NOMO-1 (cell line): ENCODE measurements at regions not wholly inside any gene's neighbourhood (a gene's known extent, or its start where the extent isn't known, plus 50 kb on each side); places are given as distances from the start of the nearest gene placed in this dataset.

ENCODE experiments used
- DNase-seq, 2 experiments: peaks; one replicate each; lab custom pipeline; 2025; ENCODE audit not compliant: unreplicated experiment in 2 of 2; lab: John Stamatoyannopoulos, UW

DNA sequence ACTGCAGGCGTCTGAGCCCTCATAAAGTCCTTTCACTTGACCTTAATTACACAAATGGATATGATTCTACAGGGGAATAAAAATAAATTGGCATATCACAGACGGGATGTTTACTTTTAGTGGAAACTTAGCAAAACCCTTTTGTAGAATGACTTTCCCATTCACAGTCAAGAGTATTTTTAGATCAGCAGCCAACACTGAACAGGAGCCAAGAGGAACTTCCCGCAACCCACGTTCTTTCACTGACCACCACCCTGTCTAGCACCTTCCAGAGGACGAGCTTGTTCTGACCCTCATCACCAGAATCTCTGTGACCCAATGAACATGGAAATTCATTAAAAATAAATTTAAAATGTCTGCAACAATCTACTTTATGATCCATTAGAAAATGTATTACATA is 119.0 kb upstream of the SNTG2 start:
- no peak for DNase-seq

DNA sequence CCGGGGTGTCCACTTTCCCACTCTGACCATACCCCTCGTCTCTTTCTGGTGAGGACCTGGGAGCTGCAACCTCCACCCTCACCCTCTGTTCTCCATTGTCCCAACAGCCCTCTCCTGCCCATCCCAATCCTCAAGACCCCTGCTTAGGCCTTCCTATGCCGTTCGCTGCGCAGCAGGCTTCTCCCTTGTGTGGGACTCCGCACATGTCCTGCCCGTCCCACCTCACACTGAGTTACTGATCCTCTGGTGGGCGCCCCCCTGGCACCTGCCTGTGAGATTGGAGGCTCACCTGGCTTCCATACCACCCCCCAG is 119.5 kb upstream of the SNTG2 start:
- no peak for DNase-seq

DNA sequence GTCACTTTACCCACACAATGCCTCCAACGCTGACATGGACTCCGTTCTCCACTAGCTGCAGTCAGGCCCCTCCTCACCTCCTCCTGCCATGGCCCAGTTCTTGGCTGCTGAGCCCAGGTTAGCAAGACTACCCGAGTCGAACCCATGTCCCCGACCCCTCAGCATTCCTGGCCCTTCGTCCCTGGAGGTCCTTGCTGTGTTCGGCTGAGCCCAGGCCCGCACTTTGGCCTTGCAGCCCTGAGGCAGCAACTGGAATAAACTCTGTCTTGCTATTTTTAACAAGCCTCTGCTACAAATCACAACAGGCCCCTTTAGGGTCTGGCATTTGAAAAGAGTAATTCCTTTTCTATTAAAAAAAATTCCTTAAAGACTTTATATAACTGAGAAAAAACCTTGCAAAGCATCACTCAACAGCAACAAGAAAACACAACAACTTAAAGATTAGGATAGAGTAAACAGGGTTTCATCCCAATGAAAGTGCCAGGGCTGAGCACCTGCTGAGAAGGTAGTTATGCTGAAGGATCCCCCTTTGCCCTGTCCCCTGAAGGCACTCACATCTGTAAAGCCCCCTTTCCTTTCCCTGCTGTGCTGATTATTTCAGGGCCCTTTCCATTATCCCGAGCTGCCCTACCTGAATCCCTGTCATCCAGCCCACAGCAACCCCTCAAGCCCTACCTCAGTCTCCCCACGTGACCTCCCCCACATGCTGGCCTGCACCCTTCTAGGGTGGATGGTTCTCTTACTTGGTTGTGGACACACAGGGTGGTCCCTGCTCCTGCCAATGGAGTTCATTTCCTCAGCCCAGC is 120.0 kb upstream of the SNTG2 start:
- no peak for DNase-seq

GRCh38 chr2:829047-829446 is 121.6 kb upstream of the SNTG2 start:
- no peak for DNase-seq

DNA sequence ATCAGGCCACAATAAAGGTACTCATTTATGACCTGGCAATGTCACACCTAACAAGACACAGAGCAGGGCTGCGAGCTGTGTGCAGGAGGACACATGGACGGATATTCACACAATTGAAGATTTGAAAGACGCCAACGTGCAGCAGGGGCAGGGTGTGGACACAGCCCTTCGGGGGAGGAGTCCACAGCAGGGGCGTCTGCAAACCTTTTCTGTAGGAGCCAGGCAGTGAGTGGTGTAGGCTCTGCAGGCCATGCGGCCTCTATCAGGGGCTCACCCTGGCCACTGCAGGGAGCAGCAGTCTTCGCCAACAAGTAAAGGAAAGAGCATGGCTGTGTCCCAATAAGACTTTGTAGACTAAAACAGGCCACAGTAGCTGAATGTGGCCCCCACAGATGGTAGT is 125.7 kb upstream of the SNTG2 start:
- DNase-seq, result no peak

DNA sequence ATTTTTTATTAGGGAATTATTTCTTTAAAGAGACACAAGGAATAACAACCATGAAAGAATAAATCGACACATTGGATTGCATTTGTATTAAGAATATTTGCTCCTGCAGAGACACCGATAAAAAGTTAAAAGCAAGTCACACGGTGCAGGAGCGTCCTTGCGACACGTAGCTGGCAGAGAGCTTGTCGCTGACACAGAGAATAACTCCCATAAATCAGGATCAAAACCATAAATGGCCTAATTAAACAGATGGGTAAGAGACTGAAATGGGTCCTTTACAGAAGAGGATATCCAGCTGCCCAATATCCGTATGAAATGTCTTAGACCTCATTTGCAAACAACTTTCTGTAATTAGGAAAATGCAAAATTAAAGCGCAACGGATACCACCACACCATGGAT is 126.1 kb upstream of the SNTG2 start:
- no peak for DNase-seq

GRCh38 chr2:821546-821945 is 129.1 kb upstream of the SNTG2 start:
- no peak for DNase-seq

- no peak for DNase-seq
Measured at GRCh38 chr2:819601-820000, 131.0 kb upstream of the SNTG2 start.

DNA sequence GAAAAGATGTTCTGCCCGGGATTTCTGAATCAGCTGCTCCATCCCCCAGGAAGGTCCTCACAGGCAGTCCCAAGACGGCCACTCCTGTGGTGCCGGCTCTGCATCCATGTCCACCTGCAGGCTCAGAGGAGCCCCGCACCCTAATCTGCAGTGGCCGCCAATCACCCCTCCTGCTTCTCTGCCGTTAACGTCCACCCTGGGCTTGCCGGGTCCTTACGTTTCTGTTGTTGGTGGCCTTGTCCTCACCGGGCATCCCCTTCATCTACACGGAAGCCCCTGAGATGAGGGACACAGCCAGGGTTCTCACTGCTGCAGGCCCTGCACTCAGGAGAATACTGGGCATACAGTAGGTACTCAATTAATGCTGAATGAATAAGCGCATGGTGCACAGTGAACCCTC is 131.5 kb upstream of the SNTG2 start:
- DNase-seq, result no peak

- DNase-seq, result no peak
Measured at GRCh38 chr2:817336-818015, 133.2 kb upstream of the SNTG2 start.

GRCh38 chr2:816278-816677 is 134.4 kb upstream of the SNTG2 start:
- no peak for DNase-seq

DNA sequence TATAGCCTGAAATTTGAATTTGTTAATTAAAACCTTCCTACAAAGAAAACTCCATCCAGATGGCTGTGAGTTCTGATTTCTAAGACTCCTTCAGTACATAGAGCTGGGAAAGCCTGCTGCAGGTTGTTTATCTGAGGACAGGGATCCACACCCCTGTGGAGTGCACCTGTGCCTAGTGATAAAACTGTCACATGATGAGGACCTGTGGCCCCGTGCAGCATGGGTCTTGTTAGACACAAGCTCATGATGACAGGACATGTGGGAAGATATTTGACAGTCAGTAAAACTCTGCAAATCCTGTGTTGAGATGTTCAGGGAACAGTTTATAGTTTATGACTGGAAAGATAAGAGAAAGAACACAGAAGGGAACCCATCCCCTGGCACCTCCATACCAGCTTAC is 133.2 kb upstream of the TMEM18 start:
- DNase-seq, result no peak

GRCh38 chr2:807300-807699 is 130.1 kb upstream of the TMEM18 start:
- no peak for DNase-seq

GRCh38 chr2:805664-806063 is 128.5 kb upstream of the TMEM18 start:
- DNase-seq, result no peak

GRCh38 chr2:797993-798392 is 120.8 kb upstream of the TMEM18 start:
- DNase-seq, result no peak

GRCh38 chr2:797556-797955 is 120.3 kb upstream of the TMEM18 start:
- DNase-seq, result no peak

- DNase-seq, result no peak
Measured at GRCh38 chr2:796141-796985, 119.2 kb upstream of the TMEM18 start.

DNA sequence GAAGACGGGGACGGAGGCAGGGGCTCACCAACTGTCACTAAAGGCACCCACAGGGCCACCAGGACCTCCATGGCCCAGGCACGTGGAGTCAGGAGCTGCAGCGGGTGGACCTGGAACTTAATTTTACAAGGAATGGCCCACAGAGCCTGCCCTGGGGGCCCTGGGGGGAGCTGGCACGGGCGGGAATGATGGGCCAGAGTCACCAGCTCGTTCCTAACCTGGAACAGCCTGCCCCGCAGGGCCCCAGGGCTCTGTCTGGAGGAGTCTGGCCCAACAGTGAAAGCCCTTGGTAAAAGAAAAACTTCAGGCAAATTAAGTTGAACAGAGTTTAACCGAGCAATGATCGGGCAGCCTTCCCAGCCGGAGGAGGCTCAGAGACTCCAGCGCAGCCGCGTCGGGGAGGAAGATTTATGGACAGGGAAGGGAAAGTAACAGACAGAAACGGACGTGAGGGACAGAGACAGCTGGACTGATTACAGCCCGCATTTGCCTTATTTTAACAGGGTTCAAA is 118.4 kb upstream of the TMEM18 start:
- no peak for DNase-seq

- DNase-seq, result no peak
Measured at GRCh38 chr2:794554-795241, 117.5 kb upstream of the TMEM18 start.

DNA sequence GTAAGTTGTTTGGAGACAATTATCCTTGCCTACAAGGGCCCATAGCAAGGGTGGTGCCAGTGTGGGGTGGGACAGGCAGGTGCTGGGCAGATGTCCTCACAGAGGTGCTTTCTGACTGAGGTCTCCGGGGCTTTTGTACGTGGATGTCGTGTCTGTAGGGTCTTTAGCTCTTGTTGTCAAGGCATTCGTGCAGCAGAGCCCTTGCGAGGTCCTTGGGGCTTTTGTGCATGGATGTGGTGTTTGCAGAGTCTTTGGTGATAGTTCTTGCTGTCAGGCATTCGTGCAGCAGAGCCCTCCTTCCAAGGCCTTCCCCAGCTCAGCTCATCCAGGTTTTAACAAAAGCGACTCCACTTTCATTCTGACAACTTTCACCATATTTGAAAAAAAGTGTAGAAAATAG is 116.0 kb upstream of the TMEM18 start:
- DNase-seq, result no peak

GRCh38 chr2:792687-793086 is 115.5 kb upstream of the TMEM18 start:
- no peak for DNase-seq
